Nephron (organoid): ENCODE measurements at regions not wholly inside any gene's neighbourhood (a gene's known extent, or its start where the extent isn't known, plus 50 kb on each side); places are given as distances from the start of the nearest gene placed in this dataset.
"Not testable (repeated sequence)": the region's sequence is repeated elsewhere in the genome, so short reads cannot be mapped to it uniquely, and the experiment has no call there.

Experiments
- H3K27ac Mint-ChIP-seq, 3 experiments: 2 replicates each; pipeline ENCODE4 v1.8.0; 2020; ENCODE audit warnings: mixed read lengths in 3 of 3, mild to moderate bottlenecking in 2 of 3, moderate library complexity in 1 of 3
- H3K27me3 Mint-ChIP-seq: 2 replicates; pipeline ENCODE4 v1.8.0; 2021; ENCODE audit warnings: low read depth, mild to moderate bottlenecking, moderate library complexity, mixed read lengths
- H3K36me3 Mint-ChIP-seq: 2 replicates; pipeline ENCODE4 v1.8.0; 2020; ENCODE audit warnings: low read depth, mixed read lengths
- H3K4me1 Mint-ChIP-seq: 2 replicates; pipeline ENCODE4 v1.8.0; 2020; ENCODE audit warnings: mixed read lengths
- H3K4me3 Mint-ChIP-seq, 3 experiments: 2 replicates each; pipeline ENCODE4 v1.8.0; 2020; ENCODE audit warnings: mild to moderate bottlenecking in 3 of 3, mixed read lengths in 3 of 3, moderate library complexity in 2 of 3
- H3K9me3 Mint-ChIP-seq: 2 replicates; pipeline ENCODE4 v1.8.0; 2020; ENCODE audit warnings: mixed read lengths
- CTCF ChIP-seq, 3 experiments: fragments of 200-600 bp; sonication (generic); IDR thresholded peaks; one replicate each; pipeline ENCODE4 v1.5.0; 2021; ENCODE audit warnings: antibody characterized with exemption in 3 of 3; ENCODE audit not compliant: unreplicated experiment in 3 of 3

DNA sequence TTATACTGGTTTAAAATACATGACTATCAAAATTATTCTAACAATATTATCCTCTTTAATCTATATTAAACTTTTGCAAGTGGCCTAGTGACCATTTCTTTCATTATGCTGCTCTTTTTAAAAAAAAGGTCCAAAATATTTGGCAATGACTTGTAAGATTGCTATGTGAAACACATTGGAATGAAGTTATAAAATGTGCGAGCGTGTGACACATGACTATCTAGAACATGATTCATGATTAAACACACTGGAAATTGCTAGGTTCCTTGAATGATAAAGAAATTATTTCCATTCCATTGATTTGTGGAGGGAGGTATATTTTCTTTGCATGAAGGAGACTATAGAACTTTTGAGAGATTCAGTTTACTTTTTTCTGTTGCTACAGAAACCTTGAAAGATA lies 739.1 kb downstream of the DIAPH3 start:
- TF ChIP-seq CTCF (IDR thresholded peaks at IDR 0.05; ENCODE audit: unreplicated experiment in 3 of 3): no peak
- Mint-ChIP-seq H3K9me3 (peaks cover 32% of the 10 kb centered on the region), H3K27ac (no peak overlapping the region), H3K36me3 (peaks cover 8% of the 10 kb centered on the region), H3K4me3 (no peak overlapping the region), H3K27me3 (no peaks in the 10 kb centered on the region), H3K4me1 (peaks cover 27% of the 10 kb centered on the region)

GRCh38 chr13:59425211-59425741 lies 738.5 kb downstream of the DIAPH3 start:
- TF ChIP-seq CTCF (IDR thresholded peaks at IDR 0.05; ENCODE audit: unreplicated experiment in 3 of 3): no peak
- H3K4me1 Mint-ChIP-seq: peaks cover 27% of the 10 kb centered on the region
- H3K9me3 Mint-ChIP-seq: peaks cover 35% of the 10 kb centered on the region
- H3K36me3 Mint-ChIP-seq: peaks cover 8% of the 10 kb centered on the region
- H3K4me3 Mint-ChIP-seq: no peak overlapping the region
- H3K27ac Mint-ChIP-seq: no peak overlapping the region
- H3K27me3 Mint-ChIP-seq: no peaks in the 10 kb centered on the region

- Mint-ChIP-seq H3K27ac (no peak overlapping the region), H3K36me3 (no peaks in the 10 kb centered on the region)
- no peak for TF ChIP-seq CTCF (IDR thresholded peaks at IDR 0.05; ENCODE audit: unreplicated experiment in 3 of 3)
These were observed 728.7 kb downstream of the DIAPH3 start for GRCh38 chr13:59435024-59435423.

GRCh38 chr13:59437544-59438301 lies 726.0 kb downstream of the DIAPH3 start:
- TF ChIP-seq CTCF (IDR thresholded peaks at IDR 0.05; ENCODE audit: unreplicated experiment in 3 of 3): no peak
- Mint-ChIP-seq H3K27me3 (no peaks in the 10 kb centered on the region), H3K27ac (no peak overlapping the region), H3K9me3 (peaks cover 27% of the 10 kb centered on the region), H3K4me1 (peaks cover 3% of the 10 kb centered on the region), H3K4me3 (no peak overlapping the region), H3K36me3 (no peaks in the 10 kb centered on the region)

More at GRCh38 chr13:59435024-59435423, 728.7 kb downstream of the DIAPH3 start:
- H3K9me3 Mint-ChIP-seq: peaks cover 47% of the 10 kb centered on the region
- H3K4me1 Mint-ChIP-seq: no peaks in the 10 kb centered on the region
- no peak overlapping the region for H3K4me3 Mint-ChIP-seq
- H3K27me3 Mint-ChIP-seq: no peaks in the 10 kb centered on the region

GRCh38 chr13:59439776-59440428 lies 723.8 kb downstream of the DIAPH3 start:
- Mint-ChIP-seq H3K4me3 (no peak overlapping the region), H3K27ac (no peak overlapping the region), H3K4me1 (peaks cover 3% of the 10 kb centered on the region), H3K36me3 (no peaks in the 10 kb centered on the region), H3K9me3 (peaks cover 8% of the 10 kb centered on the region), H3K27me3 (no peaks in the 10 kb centered on the region)
- no peak for TF ChIP-seq CTCF (IDR thresholded peaks at IDR 0.05; ENCODE audit: unreplicated experiment in 3 of 3)

- not testable (repeated sequence) for H3K27ac Mint-ChIP-seq, H3K4me3 Mint-ChIP-seq, H3K27me3 Mint-ChIP-seq, H3K36me3 Mint-ChIP-seq, H3K4me1 Mint-ChIP-seq, H3K9me3 Mint-ChIP-seq
These were observed 722.7 kb downstream of the DIAPH3 start for GRCh38 chr13:59441068-59441467.
